OCI-LY3 (cell line): ENCODE measurements at regions not wholly inside any gene's neighbourhood (a gene's known extent, or its start where the extent isn't known, plus 50 kb on each side); places are given as distances from the start of the nearest gene placed in this dataset.

Experiments
- H2AFZ ChIP-seq: fragments of 200-600, 300-600 bp; shearing (Covaris generic); 2 replicates; pipeline ENCODE4 v1.6.0; 2014; ENCODE audit warnings: antibody characterized with exemption, low read depth, low read length
- H3K27ac ChIP-seq: fragments of 200-600, 300-600 bp; sonication (generic); 2 replicates; pipeline ENCODE4 v1.5.1; 2014; ENCODE audit warnings: mild to moderate bottlenecking, low read length, moderate library complexity, mixed read lengths
- H3K27me3 ChIP-seq: fragments of 200-600, 300-600 bp; sonication (generic); 2 replicates; pipeline ENCODE4 v1.6.1; 2014; ENCODE audit warnings: low read depth, low read length, mixed read lengths
- H3K36me3 ChIP-seq: fragments of 200-600, 300-600 bp; sonication (generic); replicated peaks from 2 replicates; pipeline ENCODE3; 2014; ENCODE audit warnings: low read depth, low read length, mixed read lengths
- H3K4me1 ChIP-seq: fragments of 300-600, 200-600 bp; sonication (generic); 2 replicates; pipeline ENCODE4 v1.6.1; 2014; ENCODE audit warnings: low read length, mixed read lengths
- H3K4me2 ChIP-seq: fragments of 200-600, 300-600 bp; sonication (generic); 2 replicates; pipeline ENCODE4 v1.6.1; 2014; ENCODE audit warnings: low read length, mixed read lengths
- H3K4me3 ChIP-seq: fragments of 300-600, 200-600 bp; sonication (generic); 2 replicates; pipeline ENCODE4 v1.5.1; 2014; ENCODE audit warnings: antibody characterized with exemption, mild to moderate bottlenecking, low read length, moderate library complexity
- H3K79me2 ChIP-seq: fragments of 300-600, 200-600 bp; shearing (Covaris generic); 2 replicates; pipeline ENCODE4 v1.6.1; 2014; ENCODE audit warnings: mild to moderate bottlenecking, low read length, mixed read lengths
- H3K9ac ChIP-seq: fragments of 300-600, 200-600 bp; shearing (Covaris generic); 2 replicates; pipeline ENCODE4 v1.6.0; 2014; ENCODE audit warnings: mild to moderate bottlenecking, low read length, moderate library complexity
- H3K9me3 ChIP-seq: fragments of 200-600, 300-600 bp; shearing (Covaris generic); 2 replicates; pipeline ENCODE4 v1.6.1; 2014; ENCODE audit warnings: low read length, mixed read lengths; ENCODE audit not compliant: insufficient read depth
- H4K20me1 ChIP-seq: fragments of 200-600, 300-600 bp; sonication (generic); 2 replicates; pipeline ENCODE4 v1.6.1; 2016; ENCODE audit warnings: low read length, mixed read lengths; ENCODE audit not compliant: insufficient read depth
- EZH2phosphoT487 ChIP-seq: fragments of 200-600 bp; shearing (Covaris generic); IDR thresholded peaks from 2 replicates; pipeline ENCODE4 v1.6.1; 2018; ENCODE audit warnings: antibody characterized with exemption, mixed run types, low read depth
- TF ChIP-seq, protein P1 (sequence below): fragments of 200-600, 300-600 bp; sonication (generic); IDR thresholded peaks from 2 replicates; pipeline ENCODE4 v1.5.1; 2014; ENCODE audit warnings: antibody characterized with exemption, low read length, low read depth

DNA sequence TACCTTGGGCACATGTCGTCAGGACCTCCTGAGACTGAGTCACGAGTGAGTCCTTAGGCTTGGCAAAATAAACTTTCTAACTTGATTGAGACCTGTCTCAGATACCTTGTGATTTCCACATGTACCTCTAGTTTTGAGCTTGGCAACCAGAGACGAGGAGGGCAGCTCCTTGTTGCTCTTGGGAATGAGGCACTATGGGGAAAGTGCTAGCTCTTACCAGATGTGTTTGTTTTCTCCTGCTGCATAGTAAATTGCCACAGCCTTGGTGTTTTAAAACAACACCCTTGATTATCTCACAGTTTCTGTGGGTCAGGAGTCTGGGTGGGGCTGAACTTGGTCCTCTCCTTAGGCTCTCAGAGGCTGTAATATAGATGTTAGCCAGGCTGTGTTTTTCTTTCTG, 59.1 kb upstream of the MAML3 start:
- no peak overlapping the region for H2AFZ ChIP-seq

DNA sequence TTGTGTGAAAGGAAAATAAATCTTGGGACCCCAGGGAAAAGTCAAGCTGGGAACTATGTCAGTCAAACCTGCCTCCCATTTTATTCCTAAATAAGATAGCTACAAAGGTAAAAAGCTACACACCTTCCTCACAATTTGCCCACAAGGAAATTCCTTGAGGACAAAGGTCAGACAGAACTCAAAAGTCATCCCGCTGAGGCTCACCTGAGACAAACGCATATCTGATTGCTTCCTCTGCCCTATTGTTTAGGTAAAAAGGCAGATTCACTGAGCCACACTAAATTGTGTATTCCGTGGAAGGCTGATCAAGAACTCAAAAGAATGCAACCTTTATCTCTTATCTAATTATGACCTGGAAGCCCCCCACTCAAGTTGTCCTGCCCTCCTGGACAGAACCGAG, 58.7 kb upstream of the MAML3 start:
- Histone ChIP-seq H3K79me2 (no peaks in the 10 kb centered on the region), H4K20me1 (no peaks in the 10 kb centered on the region), H3K9ac (no peak overlapping the region), H3K4me2 (no peak overlapping the region), H3K4me3 (no peak overlapping the region), H3K4me1 (no peaks in the 10 kb centered on the region), H2AFZ (no peak overlapping the region), H3K36me3 (no peaks in the 10 kb centered on the region), H3K27me3 (peaks cover 57% of the 10 kb centered on the region), H3K9me3 (no peaks in the 10 kb centered on the region), H3K27ac (no peak overlapping the region)
- no peak for TF ChIP-seq EZH2phosphoT487
- TF ChIP-seq, protein P1, sequence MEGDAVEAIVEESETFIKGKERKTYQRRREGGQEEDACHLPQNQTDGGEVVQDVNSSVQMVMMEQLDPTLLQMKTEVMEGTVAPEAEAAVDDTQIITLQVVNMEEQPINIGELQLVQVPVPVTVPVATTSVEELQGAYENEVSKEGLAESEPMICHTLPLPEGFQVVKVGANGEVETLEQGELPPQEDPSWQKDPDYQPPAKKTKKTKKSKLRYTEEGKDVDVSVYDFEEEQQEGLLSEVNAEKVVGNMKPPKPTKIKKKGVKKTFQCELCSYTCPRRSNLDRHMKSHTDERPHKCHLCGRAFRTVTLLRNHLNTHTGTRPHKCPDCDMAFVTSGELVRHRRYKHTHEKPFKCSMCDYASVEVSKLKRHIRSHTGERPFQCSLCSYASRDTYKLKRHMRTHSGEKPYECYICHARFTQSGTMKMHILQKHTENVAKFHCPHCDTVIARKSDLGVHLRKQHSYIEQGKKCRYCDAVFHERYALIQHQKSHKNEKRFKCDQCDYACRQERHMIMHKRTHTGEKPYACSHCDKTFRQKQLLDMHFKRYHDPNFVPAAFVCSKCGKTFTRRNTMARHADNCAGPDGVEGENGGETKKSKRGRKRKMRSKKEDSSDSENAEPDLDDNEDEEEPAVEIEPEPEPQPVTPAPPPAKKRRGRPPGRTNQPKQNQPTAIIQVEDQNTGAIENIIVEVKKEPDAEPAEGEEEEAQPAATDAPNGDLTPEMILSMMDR: no peak

More for the DNA sequence above, 59.1 kb upstream of the MAML3 start:
- H3K79me2 ChIP-seq: no peaks in the 10 kb centered on the region
- no peak overlapping the region for H3K9ac ChIP-seq
- no peak for TF ChIP-seq EZH2phosphoT487
- TF ChIP-seq, protein P1: no peak
- no peak overlapping the region for H3K4me3 ChIP-seq
- no peaks in the 10 kb centered on the region for H4K20me1 ChIP-seq
- no peaks in the 10 kb centered on the region for H3K36me3 ChIP-seq
- H3K4me1 ChIP-seq: no peaks in the 10 kb centered on the region
- no peaks in the 10 kb centered on the region for H3K9me3 ChIP-seq
- H3K4me2 ChIP-seq: no peak overlapping the region
- peaks cover 53% of the 10 kb centered on the region for H3K27me3 ChIP-seq
- H3K27ac ChIP-seq: no peak overlapping the region

DNA sequence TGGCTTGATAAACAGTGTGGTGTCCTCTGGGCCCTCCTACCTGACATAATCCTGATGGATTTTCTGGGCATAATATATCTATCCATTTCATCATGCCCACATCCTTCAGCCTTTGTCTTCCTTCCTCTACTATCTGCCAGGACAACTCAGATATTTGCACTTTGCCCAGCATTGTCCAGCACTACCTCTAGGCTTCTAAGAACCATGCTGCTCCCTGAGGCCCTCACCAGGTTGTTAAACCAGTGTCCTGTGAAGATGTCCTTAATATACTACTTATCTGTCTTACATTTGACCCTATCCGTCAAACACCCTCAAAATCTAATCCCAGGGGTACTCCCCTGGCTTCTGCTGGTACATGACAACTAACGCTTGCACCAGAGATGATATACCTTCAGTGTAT, 58.2 kb upstream of the MAML3 start:
- H3K79me2 ChIP-seq: no peaks in the 10 kb centered on the region
- no peaks in the 10 kb centered on the region for H4K20me1 ChIP-seq
- H3K27me3 ChIP-seq: peaks cover 60% of the 10 kb centered on the region
- no peak for TF ChIP-seq EZH2phosphoT487
- TF ChIP-seq, protein P1: no peak
- H3K27ac ChIP-seq: no peak overlapping the region
- no peaks in the 10 kb centered on the region for H3K9me3 ChIP-seq
- H3K4me2 ChIP-seq: no peak overlapping the region
- no peak overlapping the region for H3K9ac ChIP-seq
- no peak overlapping the region for H3K4me3 ChIP-seq
- H3K36me3 ChIP-seq: no peaks in the 10 kb centered on the region
- H3K4me1 ChIP-seq: no peaks in the 10 kb centered on the region
- no peak overlapping the region for H2AFZ ChIP-seq

DNA sequence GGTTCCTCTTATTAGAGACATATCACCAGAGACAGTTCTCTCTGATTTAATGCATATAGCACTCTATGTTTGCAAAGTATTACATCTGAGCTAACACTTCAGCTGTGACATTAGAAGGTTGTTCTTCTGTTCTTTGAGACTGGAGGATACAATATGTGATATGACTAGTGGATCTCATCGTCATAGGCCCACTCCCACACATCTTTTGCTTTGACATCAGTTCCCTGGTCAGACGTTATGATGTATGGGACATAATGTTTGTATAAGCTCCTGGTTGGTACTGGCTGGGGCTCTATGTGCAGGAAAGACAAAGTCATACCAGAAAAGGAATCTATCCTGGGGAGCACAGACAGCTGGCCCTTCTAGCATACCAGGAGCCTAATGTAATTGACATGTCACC, 57.7 kb upstream of the MAML3 start:
- TF ChIP-seq EZH2phosphoT487: no peak
- TF ChIP-seq, protein P1: no peak
- Histone ChIP-seq H3K9ac (no peak overlapping the region), H2AFZ (no peak overlapping the region), H3K4me1 (no peaks in the 10 kb centered on the region), H3K36me3 (no peaks in the 10 kb centered on the region), H4K20me1 (no peaks in the 10 kb centered on the region), H3K9me3 (no peaks in the 10 kb centered on the region), H3K4me2 (no peak overlapping the region), H3K27me3 (peaks cover 60% of the 10 kb centered on the region), H3K79me2 (no peaks in the 10 kb centered on the region), H3K27ac (no peak overlapping the region), H3K4me3 (no peak overlapping the region)
